ENCODE measurements at regions not wholly inside any gene's neighbourhood (a gene's known extent, or its start where the extent isn't known, plus 50 kb on each side); places are given as distances from the start of the nearest gene placed in this dataset.

DNA sequence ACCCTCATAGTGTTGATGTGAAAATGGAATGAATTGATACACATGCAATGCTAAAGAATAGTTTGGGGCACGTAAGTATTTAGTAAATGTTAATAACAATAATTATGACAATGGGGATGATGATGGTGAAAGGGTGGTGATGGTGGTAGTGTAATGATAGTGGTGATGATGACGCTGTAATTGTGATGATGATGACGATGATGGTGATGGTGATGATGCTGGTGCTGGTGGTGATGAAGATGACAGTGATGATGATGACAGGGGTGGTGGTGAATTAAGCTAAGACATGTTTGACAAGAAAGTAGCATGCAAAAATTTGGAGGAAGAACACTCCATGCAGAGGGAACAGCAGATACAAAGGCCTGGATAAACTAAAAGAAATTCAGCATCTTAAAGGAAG, 364.4 kb upstream of the API5 start:
- TF ChIP-seq, protein P1, sequence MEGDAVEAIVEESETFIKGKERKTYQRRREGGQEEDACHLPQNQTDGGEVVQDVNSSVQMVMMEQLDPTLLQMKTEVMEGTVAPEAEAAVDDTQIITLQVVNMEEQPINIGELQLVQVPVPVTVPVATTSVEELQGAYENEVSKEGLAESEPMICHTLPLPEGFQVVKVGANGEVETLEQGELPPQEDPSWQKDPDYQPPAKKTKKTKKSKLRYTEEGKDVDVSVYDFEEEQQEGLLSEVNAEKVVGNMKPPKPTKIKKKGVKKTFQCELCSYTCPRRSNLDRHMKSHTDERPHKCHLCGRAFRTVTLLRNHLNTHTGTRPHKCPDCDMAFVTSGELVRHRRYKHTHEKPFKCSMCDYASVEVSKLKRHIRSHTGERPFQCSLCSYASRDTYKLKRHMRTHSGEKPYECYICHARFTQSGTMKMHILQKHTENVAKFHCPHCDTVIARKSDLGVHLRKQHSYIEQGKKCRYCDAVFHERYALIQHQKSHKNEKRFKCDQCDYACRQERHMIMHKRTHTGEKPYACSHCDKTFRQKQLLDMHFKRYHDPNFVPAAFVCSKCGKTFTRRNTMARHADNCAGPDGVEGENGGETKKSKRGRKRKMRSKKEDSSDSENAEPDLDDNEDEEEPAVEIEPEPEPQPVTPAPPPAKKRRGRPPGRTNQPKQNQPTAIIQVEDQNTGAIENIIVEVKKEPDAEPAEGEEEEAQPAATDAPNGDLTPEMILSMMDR (IDR thresholded peaks at IDR 0.05; ENCODE audit: low read depth, low read length, poor library complexity, severe bottlenecking), result no peak
- no peak for TF ChIP-seq EZH2phosphoT487 (IDR thresholded peaks at IDR 0.05; ENCODE audit: borderline replicate concordance, low read length)

Data from DOHH2 (cell line).